ENCODE measurements at regions not wholly inside any gene's neighbourhood (a gene's known extent, or its start where the extent isn't known, plus 50 kb on each side); places are given as distances from the start of the nearest gene placed in this dataset.

DNA sequence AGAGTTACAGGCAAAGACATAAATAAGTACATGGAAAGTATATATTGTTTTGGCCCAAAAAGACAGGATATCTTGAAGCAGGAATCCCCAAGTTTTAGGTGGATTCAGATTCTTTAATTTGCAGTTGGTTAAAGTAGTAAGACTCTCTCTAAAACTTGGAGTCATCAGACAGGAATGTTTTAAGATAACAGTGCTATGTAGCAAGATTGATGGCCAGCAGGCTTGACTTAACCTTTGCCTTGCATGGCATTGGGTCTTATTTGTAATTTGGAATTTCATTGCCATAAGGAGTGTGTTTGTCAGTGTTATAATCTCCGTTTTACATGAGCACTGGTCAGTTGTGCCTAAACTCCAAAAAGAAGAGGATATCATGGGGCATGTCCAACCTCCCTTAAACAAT, 727.6 kb upstream of the CHRM3 start:
- TF ChIP-seq, protein P1, sequence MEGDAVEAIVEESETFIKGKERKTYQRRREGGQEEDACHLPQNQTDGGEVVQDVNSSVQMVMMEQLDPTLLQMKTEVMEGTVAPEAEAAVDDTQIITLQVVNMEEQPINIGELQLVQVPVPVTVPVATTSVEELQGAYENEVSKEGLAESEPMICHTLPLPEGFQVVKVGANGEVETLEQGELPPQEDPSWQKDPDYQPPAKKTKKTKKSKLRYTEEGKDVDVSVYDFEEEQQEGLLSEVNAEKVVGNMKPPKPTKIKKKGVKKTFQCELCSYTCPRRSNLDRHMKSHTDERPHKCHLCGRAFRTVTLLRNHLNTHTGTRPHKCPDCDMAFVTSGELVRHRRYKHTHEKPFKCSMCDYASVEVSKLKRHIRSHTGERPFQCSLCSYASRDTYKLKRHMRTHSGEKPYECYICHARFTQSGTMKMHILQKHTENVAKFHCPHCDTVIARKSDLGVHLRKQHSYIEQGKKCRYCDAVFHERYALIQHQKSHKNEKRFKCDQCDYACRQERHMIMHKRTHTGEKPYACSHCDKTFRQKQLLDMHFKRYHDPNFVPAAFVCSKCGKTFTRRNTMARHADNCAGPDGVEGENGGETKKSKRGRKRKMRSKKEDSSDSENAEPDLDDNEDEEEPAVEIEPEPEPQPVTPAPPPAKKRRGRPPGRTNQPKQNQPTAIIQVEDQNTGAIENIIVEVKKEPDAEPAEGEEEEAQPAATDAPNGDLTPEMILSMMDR (IDR thresholded peaks at IDR 0.05; ENCODE audit: extremely low read depth in 1 of 2, insufficient read depth in 1 of 2, low read depth in 1 of 2, low read length in 2 of 2) = no peak
- TF ChIP-seq POLR2A (IDR thresholded peaks at IDR 0.05; ENCODE audit: low read depth, low read length) = no peak
- TF ChIP-seq FOS (IDR thresholded peaks at IDR 0.05; ENCODE audit: borderline replicate concordance, insufficient read depth, low read length) = no peak
- no peak for TF ChIP-seq EZH2 (IDR thresholded peaks at IDR 0.05; ENCODE audit: borderline replicate concordance, low read depth, low read length, severe bottlenecking)
- no peak for TF ChIP-seq POLR2AphosphoS5 (IDR thresholded peaks at IDR 0.05; ENCODE audit: insufficient read depth, low read depth, low read length)

All from endothelial cell of umbilical vein (primary cell).